HEK293 (cell line): ENCODE measurements at regions not wholly inside any gene's neighbourhood (a gene's known extent, or its start where the extent isn't known, plus 50 kb on each side); places are given as distances from the start of the nearest gene placed in this dataset.

Source experiments
- CTCF ChIA-PET: fragments of 350-600 bp; formaldehyde crosslinking; extraction: SDS; loops from one replicate; lab custom pipeline; 2021; ENCODE audit warnings: antibody characterized with exemption; lab: Yijun Ruan, JAX
- POLR2A ChIA-PET: fragments of 300-600 bp; formaldehyde crosslinking; extraction: SDS; loops from one replicate; lab custom pipeline; 2020; ENCODE audit warnings: antibody characterized with exemption, inconsistent platforms; lab: Yijun Ruan, JAX
- H3K27ac ChIP-seq: fragments of 200-500 bp; sonication (Bioruptor generic); 2 replicates; pipeline ENCODE4 v1.5.1; 2014; ENCODE audit warnings: low read depth, low read length, control low read depth, inconsistent platforms; ENCODE audit errors: extremely low read depth
- H3K36me3 ChIP-seq, 2 experiments: fragments of 200-500 bp in 1 of 2; sonication (Bioruptor generic) in 1 of 2; 1 replicate in 1 of 2; 2 replicates in 1 of 2; pipeline ENCODE4 v1.5.1; 2014 to 2017; ENCODE audit warnings: inconsistent platforms in 2 of 2, low read length in 2 of 2; ENCODE audit not compliant: control insufficient read depth in 2 of 2, insufficient read depth in 1 of 2
- H3K4me1 ChIP-seq: fragments of 200-500 bp; sonication (Bioruptor generic); 2 replicates; pipeline ENCODE4 v1.5.1; 2014; ENCODE audit warnings: mild to moderate bottlenecking, low read length, inconsistent platforms; ENCODE audit not compliant: control insufficient read depth, insufficient read depth
- H3K4me3 ChIP-seq: 2 replicates; pipeline ENCODE4 v1.5.1; 2011; ENCODE audit warnings: low read depth, mild to moderate bottlenecking, control low read depth, low read length, moderate library complexity
- H3K9me3 ChIP-seq: fragments of 200-500 bp; sonication (Bioruptor generic); 2 replicates; pipeline ENCODE4 v1.5.1; 2014; ENCODE audit warnings: low read depth, low read length, inconsistent platforms; ENCODE audit not compliant: control insufficient read depth, insufficient read depth
- CTCF ChIP-seq: fragments of 450-650 bp; formaldehyde crosslinking; IDR thresholded peaks from 2 replicates; pipeline ENCODE4 v1.5.1; 2016; ENCODE audit warnings: missing biosample characterization, missing genetic modification characterization
- GLIS1 ChIP-seq: fragments of 450-650 bp; formaldehyde crosslinking; IDR thresholded peaks from 2 replicates; pipeline ENCODE4 v1.5.1; 2016; ENCODE audit warnings: missing biosample characterization, missing genetic modification characterization
- HOXA7 ChIP-seq: sonication (generic); formaldehyde crosslinking; IDR thresholded peaks from 2 replicates; pipeline ENCODE4 v1.8.1; 2022; ENCODE audit warnings: missing genetic modification reagents, borderline replicate concordance
- HOXC10 ChIP-seq: sonication (generic); formaldehyde crosslinking; IDR thresholded peaks from 2 replicates; pipeline ENCODE4 v1.8.1; 2023; ENCODE audit warnings: mild to moderate bottlenecking, missing genetic modification reagents
- PRDM2 ChIP-seq: fragments of 450-650 bp; formaldehyde crosslinking; IDR thresholded peaks from 2 replicates; pipeline ENCODE4 v1.5.1; 2016; ENCODE audit warnings: missing biosample characterization, missing genetic modification characterization, borderline replicate concordance
- SCRT2 ChIP-seq: fragments of 450-650 bp; formaldehyde crosslinking; IDR thresholded peaks from 2 replicates; pipeline ENCODE4 v1.5.1; 2016; ENCODE audit warnings: missing biosample characterization, missing genetic modification characterization
- ZFP69B ChIP-seq: fragments of 450-650 bp; formaldehyde crosslinking; IDR thresholded peaks from 2 replicates; pipeline ENCODE4 v1.5.1; 2016; ENCODE audit warnings: missing biosample characterization, missing genetic modification characterization
- ZNF132 ChIP-seq: fragments of 450-650 bp; formaldehyde crosslinking; IDR thresholded peaks from 2 replicates; pipeline ENCODE4 v1.5.1; 2017; ENCODE audit warnings: missing biosample characterization, missing genetic modification characterization, borderline replicate concordance
- ZNF24 ChIP-seq: fragments of 450-650 bp; formaldehyde crosslinking; IDR thresholded peaks from 2 replicates; pipeline ENCODE4 v1.5.1; 2016; ENCODE audit warnings: missing biosample characterization, missing genetic modification characterization
- ZNF248 ChIP-seq: fragments of 450-650 bp; formaldehyde crosslinking; IDR thresholded peaks from 2 replicates; pipeline ENCODE4 v1.5.1; 2017; ENCODE audit warnings: missing biosample characterization, missing genetic modification characterization
- ZNF280D ChIP-seq: fragments of 450-650 bp; formaldehyde crosslinking; IDR thresholded peaks from 2 replicates; pipeline ENCODE4 v1.5.1; 2016; ENCODE audit warnings: missing biosample characterization, missing genetic modification characterization
- ZNF354C ChIP-seq: fragments of 450-650 bp; formaldehyde crosslinking; IDR thresholded peaks from 2 replicates; pipeline ENCODE4 v1.5.1; 2016; ENCODE audit warnings: missing biosample characterization, missing genetic modification characterization, low read depth, borderline replicate concordance
- ZNF398 ChIP-seq: fragments of 450-650 bp; formaldehyde crosslinking; IDR thresholded peaks from 2 replicates; pipeline ENCODE4 v1.5.1; 2017; ENCODE audit warnings: missing biosample characterization, missing genetic modification characterization
- ZNF416 ChIP-seq: fragments of 450-650 bp; formaldehyde crosslinking; IDR thresholded peaks from 2 replicates; pipeline ENCODE4 v1.5.1; 2016; ENCODE audit warnings: missing biosample characterization, missing genetic modification characterization
- ZNF488 ChIP-seq: fragments of 450-650 bp; formaldehyde crosslinking; IDR thresholded peaks from 2 replicates; pipeline ENCODE4 v1.5.1; 2016; ENCODE audit warnings: missing biosample characterization, missing genetic modification characterization
- ZNF514 ChIP-seq: fragments of 450-650 bp; formaldehyde crosslinking; IDR thresholded peaks from 2 replicates; pipeline ENCODE4 v1.5.1; 2016; ENCODE audit warnings: missing biosample characterization, missing genetic modification characterization
- ZNF555 ChIP-seq: fragments of 450-650 bp; formaldehyde crosslinking; conservative IDR thresholded peaks from 2 replicates; pipeline ENCODE4 v1.5.1; 2017; ENCODE audit warnings: missing biosample characterization, mild to moderate bottlenecking, missing genetic modification characterization, inconsistent platforms
- ZNF596 ChIP-seq: fragments of 450-650 bp; IDR thresholded peaks from 2 replicates; pipeline ENCODE4 v1.5.0; 2018; ENCODE audit warnings: missing biosample characterization, mild to moderate bottlenecking, missing genetic modification characterization, moderate library complexity
- ZNF76 ChIP-seq: fragments of 450-650 bp; formaldehyde crosslinking; IDR thresholded peaks from 2 replicates; pipeline ENCODE4; 2016; ENCODE audit warnings: low read depth, missing biosample characterization, missing genetic modification characterization, borderline replicate concordance
- ZSCAN18 ChIP-seq: fragments of 450-650 bp; formaldehyde crosslinking; IDR thresholded peaks from 2 replicates; pipeline ENCODE4 v1.5.1; 2016; ENCODE audit warnings: missing biosample characterization, missing genetic modification characterization

GRCh38 chr11:123316003-123316402 lies 114.1 kb upstream of the GRAMD1B start (continued):
- TF ChIP-seq ZFP69B (tag by site-specific recombination) (no peak), ZNF488 (tag by site-specific recombination) (no peak), ZNF280D (no peak), ZNF248 (tag by site-specific recombination) (no peak), ZNF398 (tag by site-specific recombination) (no peak), CTCF (tag by site-specific recombination) (no peak)

GRCh38 chr11:123314972-123315371 lies 115.1 kb upstream of the GRAMD1B start:
- CTCF ChIA-PET = interaction anchor here (1.8 to 2.5 kb wide), 2 partner anchors 12 to 13 kb away, joined by 4 to 9 read pairs; no protein-coding TSS in a partner anchor
- no peak overlapping the region for H3K27ac ChIP-seq
- no peaks in the 10 kb centered on the region for H3K4me1 ChIP-seq
- no peaks in the 10 kb centered on the region for H3K36me3 ChIP-seq
- H3K9me3 ChIP-seq = no peaks in the 10 kb centered on the region
- no peak overlapping the region for H3K4me3 ChIP-seq
- POLR2A ChIA-PET = no interaction called here
- no peak for TF ChIP-seq ZNF132 (tag by site-specific recombination)
- no peak for TF ChIP-seq PRDM2
- no peak for TF ChIP-seq ZNF514 (tag by site-specific recombination)
- no peak for TF ChIP-seq ZNF76 (tag by site-specific recombination)
- TF ChIP-seq ZNF24 (tag by site-specific recombination) = no peak
- no peak for TF ChIP-seq ZNF416 (tag by site-specific recombination)
- no peak for TF ChIP-seq ZNF354C (tag by site-specific recombination)
- no peak for TF ChIP-seq ZSCAN18
- TF ChIP-seq HOXA7 (CRISPR knock-in tag) = no peak
- no peak for TF ChIP-seq HOXC10
- no peak for TF ChIP-seq GLIS1
- no peak for TF ChIP-seq SCRT2
- TF ChIP-seq ZNF596 (tag by site-specific recombination) = no peak
- TF ChIP-seq ZNF555 (tag by site-specific recombination) = no peak
